OCI-LY7 (cell line): ENCODE measurements at regions not wholly inside any gene's neighbourhood (a gene's known extent, or its start where the extent isn't known, plus 50 kb on each side); places are given as distances from the start of the nearest gene placed in this dataset.

Experiments used
- CTCF ChIP-seq: fragments of 200-600 bp; sonication (generic); conservative IDR thresholded peaks from 2 replicates; pipeline ENCODE4 v1.5.1; 2014; ENCODE audit warnings: mild to moderate bottlenecking, antibody characterized with exemption, low read length, moderate library complexity, mixed read lengths
- EZH2phosphoT487 ChIP-seq: fragments of 200-600 bp; sonication (generic); IDR thresholded peaks from 2 replicates; pipeline ENCODE4 v1.6.1; 2018; ENCODE audit warnings: low read depth, borderline replicate concordance, mild to moderate bottlenecking, mixed run types, antibody characterized with exemption, low read length, moderate library complexity, mixed read lengths

DNA sequence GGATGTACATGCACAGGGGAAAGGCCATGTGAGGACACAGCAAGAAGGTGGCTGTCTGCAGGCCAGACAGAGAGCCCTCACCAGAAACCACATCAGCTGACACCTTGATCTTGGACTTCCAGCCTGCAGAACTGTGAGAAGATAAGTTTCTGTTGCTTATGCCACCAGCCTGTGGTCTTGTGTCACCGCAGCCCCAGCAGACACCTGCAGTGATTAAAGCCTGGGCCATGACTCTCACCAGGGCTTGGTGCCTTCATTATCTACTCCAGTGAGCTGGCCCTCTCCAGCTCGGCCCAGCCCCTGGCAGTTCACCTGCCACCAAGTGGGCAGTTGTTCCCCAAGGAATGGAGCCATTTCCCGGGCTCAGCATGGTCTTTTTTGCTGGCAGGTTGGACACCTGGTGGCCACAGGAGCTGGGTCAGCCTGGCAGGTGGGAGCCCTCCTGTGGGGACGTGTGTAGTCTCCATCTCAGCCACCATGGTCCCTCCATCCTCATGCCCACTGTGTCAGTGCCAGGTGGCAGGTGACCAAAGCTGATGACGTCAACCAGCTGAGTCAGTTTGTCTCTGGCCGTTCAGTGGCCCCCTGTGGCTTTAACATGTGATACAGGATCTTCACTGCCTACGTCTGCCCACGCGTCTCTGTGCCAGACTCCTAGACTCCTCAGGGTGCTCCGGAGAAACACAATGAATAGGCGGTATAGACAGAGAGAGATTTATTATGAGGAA lies 99.9 kb upstream of the PPP1R26 start:
- TF ChIP-seq CTCF (no peak), EZH2phosphoT487 (no peak)
